ENCODE measurements at regions not wholly inside any gene's neighbourhood (a gene's known extent, or its start where the extent isn't known, plus 50 kb on each side); places are given as distances from the start of the nearest gene placed in this dataset.
A peak's percentile ranks its signal among the peaks of the same experiment; 100 is the strongest.

DNA sequence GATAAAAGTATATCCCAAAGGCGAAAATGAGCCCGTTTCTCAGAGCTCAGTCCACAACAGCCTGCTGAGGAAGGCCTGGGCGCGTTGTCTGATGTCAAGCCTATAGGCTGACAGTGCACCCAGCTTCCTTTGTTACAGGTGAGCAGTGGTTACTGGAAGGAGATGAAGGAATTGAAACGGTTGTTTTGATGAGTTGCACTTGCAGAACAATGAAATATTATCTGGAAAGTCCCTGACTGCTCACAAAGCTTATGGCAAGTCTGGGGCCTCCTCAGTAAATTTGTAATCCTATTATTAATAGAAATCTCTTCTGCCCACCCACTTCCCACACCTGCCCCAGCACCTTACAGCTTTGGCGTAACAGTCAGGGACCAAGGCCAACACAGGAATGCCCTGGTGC, 77.8 kb downstream of the C11orf91 start:
- Histone ChIP-seq H3K4me1 (peaks cover 12% of the 10 kb centered on the region), H3K4me3 (no peak overlapping the region), H3K36me3 (no peaks in the 10 kb centered on the region), H3K27me3 (no peaks in the 10 kb centered on the region), H3K27ac (no peak overlapping the region), H3K9me3 (replicated peaks) (peaks cover 3% of the 10 kb centered on the region; the same call in 1 of the 2 replicates)
- no peak for DNase-seq

DNA sequence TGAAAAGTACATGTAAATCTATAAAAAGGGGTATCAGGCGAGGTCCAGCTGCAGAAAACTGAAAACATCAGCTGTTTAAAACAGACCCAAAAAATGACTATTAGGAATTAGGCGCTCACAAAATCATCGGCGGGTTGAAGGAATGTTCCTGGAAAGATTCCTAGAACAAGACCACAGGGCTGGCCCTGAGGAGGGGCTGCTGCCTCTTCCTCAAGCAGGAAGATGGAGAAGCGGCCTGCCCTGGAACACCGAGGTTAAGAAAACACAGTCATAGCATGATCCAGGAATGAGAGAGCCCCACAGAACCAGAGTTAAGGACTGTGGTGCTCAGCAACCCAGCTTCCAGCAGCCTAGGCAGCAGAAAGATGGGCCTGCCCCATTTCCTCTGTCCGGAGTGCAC, 78.4 kb downstream of the C11orf91 start:
- H3K9me3 ChIP-seq (replicated peaks), result peaks cover 3% of the 10 kb centered on the region; the same call in 1 of the 2 replicates
- peaks cover 12% of the 10 kb centered on the region for H3K4me1 ChIP-seq
- H3K4me3 ChIP-seq, result no peak overlapping the region
- no peak for DNase-seq
- H3K27ac ChIP-seq, result no peak overlapping the region
- H3K27me3 ChIP-seq, result no peaks in the 10 kb centered on the region
- no peaks in the 10 kb centered on the region for H3K36me3 ChIP-seq

DNA sequence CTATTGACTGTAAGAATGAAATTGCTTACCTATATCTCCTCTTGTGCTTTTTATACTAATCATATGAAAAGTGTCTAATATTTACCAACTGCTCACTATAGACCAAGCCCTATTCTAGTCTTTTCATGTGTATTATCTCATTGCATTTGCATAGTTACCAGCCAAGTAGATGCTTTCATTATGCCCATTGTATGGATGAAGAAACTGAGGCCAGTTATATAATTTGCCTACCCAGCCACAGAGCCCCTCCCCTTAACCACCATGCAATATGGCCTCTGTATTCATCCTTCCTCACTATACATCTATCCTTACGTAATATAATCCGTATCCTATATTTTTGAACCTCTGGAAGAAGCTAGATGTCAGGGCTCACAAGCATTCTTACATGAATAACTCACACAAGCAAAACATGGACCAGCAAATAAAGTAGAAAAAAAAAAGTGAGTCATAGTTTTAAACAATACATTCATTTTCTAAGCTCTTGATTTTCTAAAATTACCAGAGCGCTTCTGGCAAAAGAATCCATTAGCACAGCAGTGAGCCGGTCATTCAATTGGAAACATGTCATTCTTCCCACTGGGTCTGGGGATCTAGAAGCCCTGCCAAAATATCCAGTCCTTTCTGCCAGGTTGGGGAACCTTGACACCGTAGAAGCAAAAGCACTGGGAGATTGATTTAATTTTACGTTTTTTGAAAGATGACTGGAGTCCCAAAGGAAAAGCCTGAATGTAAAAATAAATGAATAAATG, 80.0 kb downstream of the C11orf91 start:
- DNase-seq, result no peak
- Histone ChIP-seq H3K36me3 (no peaks in the 10 kb centered on the region), H3K4me3 (no peak overlapping the region), H3K27me3 (no peaks in the 10 kb centered on the region), H3K9me3 (replicated peaks) (peaks cover 3% of the 10 kb centered on the region; the same call in 1 of the 2 replicates), H3K27ac (no peak overlapping the region), H3K4me1 (peaks cover 12% of the 10 kb centered on the region)

DNA sequence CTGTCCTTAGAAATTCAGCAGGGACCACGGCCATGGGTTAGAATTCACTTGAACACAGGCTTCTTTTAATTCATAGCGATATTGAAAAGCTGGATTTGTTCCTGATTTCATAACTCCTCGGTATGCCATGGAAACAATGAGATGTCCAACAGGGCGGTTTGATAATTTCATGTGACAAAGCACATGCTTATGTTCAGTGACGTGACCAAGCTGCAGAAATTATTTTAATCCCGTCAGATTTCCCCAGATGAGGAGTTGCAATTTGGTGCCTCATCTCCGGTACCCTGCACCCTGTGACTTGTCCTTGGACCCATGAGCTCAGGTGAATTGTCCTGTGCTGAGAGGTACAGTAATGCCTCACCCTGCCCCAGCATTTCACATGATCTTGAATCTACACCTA, 81.7 kb downstream of the C11orf91 start:
- Histone ChIP-seq H3K27ac (no peak overlapping the region), H3K27me3 (no peaks in the 10 kb centered on the region), H3K9me3 (replicated peaks) (no peaks in the 10 kb centered on the region), H3K36me3 (no peaks in the 10 kb centered on the region), H3K4me3 (no peak overlapping the region), H3K4me1 (peaks cover 10% of the 10 kb centered on the region)
- no peak for DNase-seq

DNA sequence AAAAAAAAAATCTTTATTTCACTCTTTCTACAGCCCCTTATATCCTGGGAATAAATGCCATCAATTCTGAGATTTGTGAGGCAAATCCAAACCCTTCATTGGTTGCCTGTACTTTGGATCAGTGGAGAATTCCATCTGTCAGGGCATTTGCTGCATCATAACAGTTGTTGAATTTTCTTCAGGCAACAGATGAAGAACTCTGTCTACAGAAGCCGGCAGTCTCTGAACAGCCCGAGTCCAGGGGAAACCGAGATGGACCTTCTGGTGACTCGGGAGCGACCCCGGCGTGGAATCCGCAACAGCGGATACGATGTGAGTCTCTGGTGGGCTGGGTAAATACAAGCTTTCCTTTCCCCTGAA, 82.3 kb downstream of the C11orf91 start:
- Histone ChIP-seq H3K27ac (no peak overlapping the region), H3K36me3 (no peaks in the 10 kb centered on the region), H3K9me3 (replicated peaks) (no peaks in the 10 kb centered on the region), H3K4me1 (peaks cover 8% of the 10 kb centered on the region), H3K4me3 (no peak overlapping the region), H3K27me3 (no peaks in the 10 kb centered on the region)
- DNase-seq, result no peak

DNA sequence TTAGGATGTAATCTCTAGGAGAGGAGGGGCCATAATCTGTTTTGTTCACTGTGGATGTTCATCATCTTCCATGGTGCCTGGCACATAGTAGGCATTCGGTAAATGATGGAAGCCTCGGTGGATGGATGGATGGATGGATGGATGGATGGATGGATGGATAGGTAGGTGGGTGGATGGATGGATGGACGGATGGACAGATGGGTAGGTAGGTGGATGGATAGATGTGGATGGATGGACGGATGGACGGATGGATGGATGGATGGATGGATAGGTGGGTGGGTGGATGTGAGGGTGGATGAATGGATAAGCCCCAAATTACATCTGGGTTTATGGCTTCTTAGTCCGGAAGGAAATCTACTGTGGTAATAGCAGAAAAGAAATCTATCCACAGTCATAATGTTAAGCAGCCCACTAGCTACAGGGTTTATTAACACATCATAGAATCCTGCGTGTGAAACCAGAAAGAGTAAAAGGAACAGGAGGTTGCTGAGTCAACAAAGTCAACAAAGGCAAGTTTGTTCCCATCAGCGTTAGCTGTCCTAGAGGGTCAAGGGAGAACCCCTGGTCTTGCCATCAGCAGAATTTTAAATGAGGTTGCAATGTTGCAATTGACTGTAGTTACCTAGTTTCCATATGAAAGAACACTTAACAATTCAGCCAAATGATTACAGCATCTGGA, 82.8 kb downstream of the C11orf91 start:
- H3K36me3 ChIP-seq, result 0 out of 2 replicates have a peak, but pooled peaks cover 2% of the 10 kb centered on the region
- no peak for DNase-seq
- H3K9me3 ChIP-seq (replicated peaks), result no peaks in the 10 kb centered on the region
- peaks cover 9% of the 10 kb centered on the region for H3K4me1 ChIP-seq
- no peaks in the 10 kb centered on the region for H3K27me3 ChIP-seq
- H3K27ac ChIP-seq, result no peak overlapping the region
- H3K4me3 ChIP-seq, result no peak overlapping the region

DNA sequence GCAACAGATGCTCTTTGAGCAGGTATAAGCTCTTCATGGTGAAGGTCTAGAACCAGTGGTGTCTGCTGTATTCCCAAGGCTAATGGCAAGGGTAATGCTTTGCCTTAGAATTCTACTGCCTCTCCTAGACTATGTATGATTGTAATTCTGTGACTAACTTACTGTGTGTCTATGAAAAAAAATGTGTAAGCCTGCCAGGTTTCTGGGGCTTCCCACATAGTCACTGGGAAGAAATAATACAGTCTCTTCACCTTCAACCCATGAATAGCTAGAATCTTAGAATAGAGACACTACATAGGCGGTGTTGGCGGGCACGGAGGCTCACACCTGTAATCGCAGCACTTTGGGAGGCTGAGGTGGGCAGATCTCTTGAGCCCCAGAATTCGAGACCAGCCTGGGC, 84.1 kb downstream of the C11orf91 start:
- no peak overlapping the region for H3K4me3 ChIP-seq
- peaks cover 9% of the 10 kb centered on the region for H3K4me1 ChIP-seq
- no peaks in the 10 kb centered on the region for H3K27me3 ChIP-seq
- no peak overlapping the region for H3K27ac ChIP-seq
- no peaks in the 10 kb centered on the region for H3K9me3 ChIP-seq (replicated peaks)
- DNase-seq, result no peak
- 0 out of 2 replicates have a peak, but pooled peaks cover 2% of the 10 kb centered on the region for H3K36me3 ChIP-seq

DNA sequence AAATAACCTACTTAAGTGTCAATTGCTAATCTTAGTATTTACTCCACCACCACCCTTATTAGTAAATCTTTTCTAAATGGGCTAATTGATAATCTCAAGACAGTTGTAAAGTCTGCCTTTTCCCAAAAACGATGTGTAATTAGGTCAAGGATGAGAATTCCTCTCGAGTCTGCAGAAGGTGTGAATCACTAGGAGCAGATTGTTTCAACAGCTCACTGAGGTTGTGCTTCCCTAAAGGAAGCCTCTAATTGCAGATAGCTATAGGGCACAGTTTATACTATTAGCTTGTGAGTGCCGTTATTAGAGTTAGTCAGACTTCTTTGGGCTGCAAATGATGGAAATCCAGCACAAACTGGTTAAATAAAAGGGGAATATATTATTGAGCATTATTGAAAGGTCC, 84.9 kb downstream of the C11orf91 start:
- H3K36me3 ChIP-seq, result 0 out of 2 replicates have a peak, but pooled peaks cover 2% of the 10 kb centered on the region
- H3K9me3 ChIP-seq (replicated peaks), result no peaks in the 10 kb centered on the region

DNA sequence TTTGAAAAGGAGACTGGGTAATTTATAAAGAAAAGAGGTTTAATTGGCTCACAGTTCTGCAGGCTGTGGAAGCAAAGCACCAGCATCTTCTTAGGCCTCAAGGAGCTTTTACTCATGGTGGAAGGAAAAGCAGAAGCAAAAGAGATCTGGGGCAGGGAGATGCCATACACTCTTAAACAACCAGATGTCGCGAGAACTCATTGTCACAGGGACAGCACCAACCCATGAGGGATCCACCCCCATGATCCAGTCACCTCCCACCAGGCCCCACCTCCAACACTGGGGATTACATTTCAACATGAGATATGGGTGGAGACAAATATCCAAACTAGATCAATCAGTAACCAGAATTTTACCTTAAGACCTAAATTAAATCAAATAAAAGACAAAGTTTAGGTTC, 87.2 kb downstream of the C11orf91 start:
- H3K4me1 ChIP-seq, result peaks cover 9% of the 10 kb centered on the region
- peak overlapping the region; percentile 46; the same call in 1 of the 2 replicates for H3K27ac ChIP-seq
- peak; percentile 44 to 45 for DNase-seq
- H3K27me3 ChIP-seq, result no peaks in the 10 kb centered on the region
- H3K4me3 ChIP-seq, result no peak overlapping the region
- no peaks in the 10 kb centered on the region for H3K9me3 ChIP-seq (replicated peaks)
- 0 out of 2 replicates have a peak, but pooled peaks cover 2% of the 10 kb centered on the region for H3K36me3 ChIP-seq

More for the DNA sequence above, 84.9 kb downstream of the C11orf91 start:
- no peak overlapping the region for H3K4me3 ChIP-seq
- peaks cover 9% of the 10 kb centered on the region for H3K4me1 ChIP-seq
- no peak overlapping the region for H3K27ac ChIP-seq
- H3K27me3 ChIP-seq, result no peaks in the 10 kb centered on the region
- DNase-seq, result no peak

DNA sequence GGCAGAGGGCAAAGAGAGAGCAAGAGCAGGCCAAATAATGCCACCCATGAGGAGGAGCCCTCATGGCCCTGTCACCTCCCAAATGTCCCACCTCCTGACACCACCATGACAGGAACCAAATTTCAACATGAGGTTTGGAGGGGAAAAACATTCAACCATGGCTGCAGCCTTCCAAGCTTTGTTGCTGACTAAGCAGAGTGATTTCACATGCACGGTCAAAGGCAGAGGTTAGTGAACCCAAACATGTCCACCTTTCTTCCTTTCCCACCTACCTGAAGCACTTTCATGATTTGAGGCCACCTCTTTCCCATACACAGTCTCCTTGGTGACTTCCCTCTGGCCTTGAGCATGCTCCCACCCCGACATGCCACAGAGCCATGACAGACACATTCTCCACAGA, 89.7 kb downstream of the C11orf91 start:
- H3K4me1 ChIP-seq, result peaks cover 9% of the 10 kb centered on the region
- DNase-seq, result no peak
- no peaks in the 10 kb centered on the region for H3K27me3 ChIP-seq
- no peak overlapping the region for H3K4me3 ChIP-seq
- no peaks in the 10 kb centered on the region for H3K9me3 ChIP-seq (replicated peaks)
- 0 out of 2 replicates have a peak, but pooled peaks cover 2% of the 10 kb centered on the region for H3K36me3 ChIP-seq
- no peak overlapping the region for H3K27ac ChIP-seq

DNA sequence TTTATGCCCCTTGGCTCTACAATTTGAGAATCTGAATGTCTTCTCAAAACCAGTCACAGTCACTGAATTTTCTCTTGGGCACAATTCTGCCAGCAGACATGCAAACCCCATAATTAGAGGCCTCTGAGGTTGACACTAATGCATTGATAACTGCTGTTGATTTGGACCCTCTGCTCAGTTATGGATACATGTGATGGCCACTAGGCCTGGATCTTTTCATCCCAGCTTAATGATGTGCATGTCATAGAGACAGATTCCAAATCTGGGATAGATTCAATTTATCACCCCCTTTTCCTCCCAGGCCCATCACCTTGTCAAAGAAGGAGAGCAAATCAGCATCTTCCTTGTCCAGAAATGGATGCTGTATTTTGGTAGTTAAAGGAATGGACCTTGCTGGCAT, 92.2 kb downstream of the C11orf91 start:
- Histone ChIP-seq H3K27me3 (no peaks in the 10 kb centered on the region), H3K4me3 (no peak overlapping the region), H3K4me1 (peaks cover 3% of the 10 kb centered on the region), H3K36me3 (0 out of 2 replicates have a peak, but pooled peaks cover 2% of the 10 kb centered on the region), H3K9me3 (replicated peaks) (no peaks in the 10 kb centered on the region), H3K27ac (no peak overlapping the region)
- no peak for DNase-seq

DNA sequence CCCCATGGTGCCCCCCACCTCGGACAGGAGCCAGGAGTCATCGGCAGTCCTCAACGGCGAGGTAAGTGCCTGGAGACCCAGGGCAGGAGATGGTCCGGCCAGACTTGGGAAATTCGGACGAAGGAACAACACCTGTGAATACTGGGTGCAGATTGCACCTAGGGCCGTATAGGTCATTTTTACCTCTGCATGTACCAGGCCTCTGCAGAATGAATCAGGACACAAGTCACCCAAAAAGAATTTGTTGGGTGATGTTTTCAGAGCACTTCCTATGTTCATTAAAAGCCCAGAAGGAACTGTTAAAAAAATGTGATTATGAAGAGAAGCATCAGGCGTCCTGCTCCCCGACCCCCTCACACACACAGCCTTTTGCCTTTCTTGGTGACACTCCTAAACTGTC, 93.9 kb downstream of the C11orf91 start:
- no peaks in the 10 kb centered on the region for H3K36me3 ChIP-seq
- no peak overlapping the region for H3K27ac ChIP-seq
- no peaks in the 10 kb centered on the region for H3K27me3 ChIP-seq
- H3K4me1 ChIP-seq, result no peaks in the 10 kb centered on the region
- no peak overlapping the region for H3K4me3 ChIP-seq
- no peaks in the 10 kb centered on the region for H3K9me3 ChIP-seq (replicated peaks)
- no peak for DNase-seq

DNA sequence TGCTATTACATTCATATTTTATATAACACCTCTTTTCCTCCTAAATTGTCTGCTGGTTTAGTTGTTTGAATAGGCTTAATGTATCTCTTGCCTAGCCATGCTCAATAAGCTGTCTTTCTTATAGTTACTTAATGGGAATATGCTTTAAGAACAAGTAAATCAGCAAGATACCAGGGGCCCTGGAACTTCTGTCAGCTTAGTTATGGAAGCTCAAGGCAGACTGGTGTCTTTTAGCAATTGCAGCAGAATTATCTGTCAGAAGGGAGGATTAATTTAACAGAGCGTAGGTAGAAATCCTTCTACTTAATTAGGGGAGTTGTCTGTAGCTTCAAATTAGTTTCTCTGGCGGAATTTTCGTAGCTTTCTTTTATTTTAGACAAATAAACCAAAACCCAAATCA, 94.9 kb downstream of the C11orf91 start:
- no peaks in the 10 kb centered on the region for H3K36me3 ChIP-seq

DNA sequence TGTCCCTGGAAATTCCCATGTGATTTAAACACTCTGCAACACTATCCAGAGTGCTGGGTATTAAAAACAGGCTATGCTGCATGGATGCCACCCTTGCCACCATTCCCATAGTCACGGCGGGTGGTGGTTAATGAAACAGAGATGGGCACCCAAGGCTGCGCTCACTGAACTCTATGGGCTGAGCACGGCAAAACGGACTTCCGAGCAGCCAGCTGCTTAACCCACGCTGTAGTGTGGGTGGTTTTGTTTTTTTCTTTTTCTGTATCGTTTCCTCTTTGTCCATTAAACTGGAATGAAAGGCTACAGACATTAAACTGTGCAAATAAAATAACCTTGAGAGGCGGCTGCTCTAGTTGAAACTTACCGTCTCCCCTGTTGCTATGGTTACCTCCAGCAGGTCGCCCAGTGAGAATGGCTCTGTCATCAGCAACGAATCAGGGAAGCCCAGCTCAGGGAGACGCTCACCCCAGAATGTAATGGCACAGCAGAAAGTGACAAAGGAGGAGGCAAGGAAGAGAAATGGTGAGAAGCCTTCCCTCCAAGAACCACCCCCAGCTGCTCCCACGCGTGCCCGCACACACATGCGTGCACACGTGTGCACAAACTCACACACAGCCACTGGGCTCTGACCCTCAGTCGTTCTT, 102.1 kb downstream of the C11orf91 start:
- H3K9me3 ChIP-seq (replicated peaks), result peaks cover 3% of the 10 kb centered on the region; the same call in 1 of the 2 replicates
- H3K27ac ChIP-seq, result no peak overlapping the region
- H3K36me3 ChIP-seq, result no peaks in the 10 kb centered on the region
- H3K27me3 ChIP-seq, result no peaks in the 10 kb centered on the region
- no peak for DNase-seq
- H3K4me3 ChIP-seq, result no peak overlapping the region
- no peaks in the 10 kb centered on the region for H3K4me1 ChIP-seq

More for the DNA sequence above, 94.9 kb downstream of the C11orf91 start:
- Histone ChIP-seq H3K27ac (no peak overlapping the region), H3K4me3 (no peak overlapping the region), H3K4me1 (no peaks in the 10 kb centered on the region), H3K27me3 (no peaks in the 10 kb centered on the region), H3K9me3 (replicated peaks) (no peaks in the 10 kb centered on the region)
- DNase-seq, result no peak

DNA sequence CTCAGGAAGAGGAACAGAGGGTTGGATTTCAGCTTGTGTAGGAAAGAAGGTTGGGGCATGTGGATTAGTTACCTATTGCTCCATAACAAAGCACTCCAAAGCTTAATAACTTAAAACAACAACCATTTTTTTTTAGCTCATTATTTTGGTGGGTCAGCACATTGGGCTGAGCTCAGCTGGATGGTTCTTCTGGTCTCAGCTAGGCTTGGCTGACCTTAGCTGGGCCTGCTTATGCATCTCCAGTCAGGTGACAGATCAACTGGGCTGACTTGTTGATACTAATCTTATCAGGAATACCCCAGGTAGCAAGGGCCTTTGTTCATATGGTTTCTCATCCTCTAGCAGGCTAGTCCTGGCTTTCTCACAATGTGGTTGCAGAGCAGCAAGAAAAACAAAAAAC, 106.4 kb downstream of the C11orf91 start:
- no peak overlapping the region for H3K27ac ChIP-seq
- no peaks in the 10 kb centered on the region for H3K36me3 ChIP-seq
- H3K4me3 ChIP-seq, result no peak overlapping the region
- H3K9me3 ChIP-seq (replicated peaks), result peaks cover 3% of the 10 kb centered on the region; the same call in 1 of the 2 replicates
- DNase-seq, result no peak
- H3K27me3 ChIP-seq, result no peaks in the 10 kb centered on the region
- H3K4me1 ChIP-seq, result no peaks in the 10 kb centered on the region

Measured in SJCRH30 (cell line).